Neutrophil (primary cell): ENCODE measurements at regions not wholly inside any gene's neighbourhood (a gene's known extent, or its start where the extent isn't known, plus 50 kb on each side); places are given as distances from the start of the nearest gene placed in this dataset.

Source experiments
- H3K27ac ChIP-seq: fragments of 200-600 bp; sonication (generic); 2 replicates; pipeline ENCODE4 v1.5.1; 2016; ENCODE audit warnings: mild to moderate bottlenecking, moderate library complexity
- H3K27me3 ChIP-seq: fragments of 200-600 bp; sonication (generic); 2 replicates; pipeline ENCODE4 v1.6.0; 2016; ENCODE audit warnings: mild to moderate bottlenecking
- H3K36me3 ChIP-seq: fragments of 200-600 bp; sonication (generic); 2 replicates; pipeline ENCODE4 v1.5.1; 2017
- H3K4me1 ChIP-seq, 2 experiments: fragments of 200-600 bp in 1 of 2; sonication (generic) in 1 of 2; 1 replicate in 1 of 2; 2 replicates in 1 of 2; pipeline versions ENCODE4 v1.5.1 to v1.6.1; 2013 to 2016; ENCODE audit warnings: low read depth in 1 of 2, low read length in 1 of 2, mild to moderate bottlenecking in 1 of 2, moderate library complexity in 1 of 2; ENCODE audit not compliant: control insufficient read depth in 1 of 2, insufficient read depth in 1 of 2
- H3K4me3 ChIP-seq, 2 experiments: fragments of 200-600 bp in 1 of 2; sonication (generic) in 1 of 2; 1 replicate in 1 of 2; 2 replicates in 1 of 2; pipeline ENCODE4 v1.5.1; 2013 to 2016; ENCODE audit warnings: low read depth in 1 of 2, low read length in 1 of 2, mild to moderate bottlenecking in 1 of 2, moderate library complexity in 1 of 2
- H3K9me3 ChIP-seq: fragments of 200-600 bp; sonication (generic); 2 replicates; pipeline ENCODE4 v1.5.1; 2016
- TF ChIP-seq, protein P1 (sequence below): fragments of 200-600 bp; sonication (generic); IDR thresholded peaks from 2 replicates; pipeline ENCODE4 v1.5.1; 2016; ENCODE audit warnings: antibody characterized with exemption

DNA sequence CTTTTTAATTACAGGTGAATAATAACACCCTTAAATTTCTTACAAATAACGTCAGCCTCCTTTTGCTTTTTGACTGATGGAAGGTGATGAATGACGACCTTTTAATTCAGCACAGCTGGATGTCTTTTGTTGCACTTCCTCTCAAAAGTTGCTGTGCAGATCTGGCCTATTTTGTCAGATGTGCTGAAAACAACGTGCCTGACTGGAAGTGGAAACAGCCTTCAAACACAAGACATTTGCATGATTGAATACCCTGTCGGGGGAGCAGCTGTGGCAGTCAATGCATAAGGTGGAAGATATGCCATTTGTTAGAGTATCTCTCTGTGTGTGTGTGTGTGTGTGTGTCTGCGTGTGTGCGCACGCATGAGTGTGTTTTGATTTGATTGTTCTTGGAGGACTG, 579.7 kb downstream of the SPRY1 start:
- Histone ChIP-seq H3K36me3 (no peaks in the 10 kb centered on the region), H3K27ac (no peak overlapping the region), H3K27me3 (no peaks in the 10 kb centered on the region), H3K9me3 (no peaks in the 10 kb centered on the region), H3K4me3 (no peak overlapping the region), H3K4me1 (no peaks in the 10 kb centered on the region)
- TF ChIP-seq, protein P1, sequence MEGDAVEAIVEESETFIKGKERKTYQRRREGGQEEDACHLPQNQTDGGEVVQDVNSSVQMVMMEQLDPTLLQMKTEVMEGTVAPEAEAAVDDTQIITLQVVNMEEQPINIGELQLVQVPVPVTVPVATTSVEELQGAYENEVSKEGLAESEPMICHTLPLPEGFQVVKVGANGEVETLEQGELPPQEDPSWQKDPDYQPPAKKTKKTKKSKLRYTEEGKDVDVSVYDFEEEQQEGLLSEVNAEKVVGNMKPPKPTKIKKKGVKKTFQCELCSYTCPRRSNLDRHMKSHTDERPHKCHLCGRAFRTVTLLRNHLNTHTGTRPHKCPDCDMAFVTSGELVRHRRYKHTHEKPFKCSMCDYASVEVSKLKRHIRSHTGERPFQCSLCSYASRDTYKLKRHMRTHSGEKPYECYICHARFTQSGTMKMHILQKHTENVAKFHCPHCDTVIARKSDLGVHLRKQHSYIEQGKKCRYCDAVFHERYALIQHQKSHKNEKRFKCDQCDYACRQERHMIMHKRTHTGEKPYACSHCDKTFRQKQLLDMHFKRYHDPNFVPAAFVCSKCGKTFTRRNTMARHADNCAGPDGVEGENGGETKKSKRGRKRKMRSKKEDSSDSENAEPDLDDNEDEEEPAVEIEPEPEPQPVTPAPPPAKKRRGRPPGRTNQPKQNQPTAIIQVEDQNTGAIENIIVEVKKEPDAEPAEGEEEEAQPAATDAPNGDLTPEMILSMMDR, result no peak

DNA sequence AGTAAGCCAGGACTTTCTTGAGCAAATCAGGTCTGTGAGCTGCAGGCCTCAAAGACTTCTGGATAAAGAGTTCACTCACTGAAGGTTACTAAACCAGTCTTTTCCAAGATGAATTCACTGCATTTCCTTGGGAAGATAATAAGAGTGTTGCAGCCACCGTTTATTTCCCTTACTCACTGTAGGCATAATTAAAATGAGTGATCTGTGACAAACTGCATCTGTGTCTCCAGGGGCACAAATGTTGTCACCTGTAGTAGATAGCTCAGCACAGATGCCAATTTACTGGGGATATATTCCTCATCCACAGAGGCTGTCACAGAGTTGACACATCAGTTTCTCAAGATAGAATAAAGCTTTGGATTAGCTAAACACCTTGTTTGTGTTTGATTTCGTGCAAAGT, 580.2 kb downstream of the SPRY1 start:
- no peaks in the 10 kb centered on the region for H3K36me3 ChIP-seq
- H3K4me1 ChIP-seq, result no peaks in the 10 kb centered on the region
- TF ChIP-seq, protein P1, result no peak
- no peaks in the 10 kb centered on the region for H3K9me3 ChIP-seq
- H3K27me3 ChIP-seq, result no peaks in the 10 kb centered on the region
- H3K27ac ChIP-seq, result no peak overlapping the region
- H3K4me3 ChIP-seq, result no peak overlapping the region

DNA sequence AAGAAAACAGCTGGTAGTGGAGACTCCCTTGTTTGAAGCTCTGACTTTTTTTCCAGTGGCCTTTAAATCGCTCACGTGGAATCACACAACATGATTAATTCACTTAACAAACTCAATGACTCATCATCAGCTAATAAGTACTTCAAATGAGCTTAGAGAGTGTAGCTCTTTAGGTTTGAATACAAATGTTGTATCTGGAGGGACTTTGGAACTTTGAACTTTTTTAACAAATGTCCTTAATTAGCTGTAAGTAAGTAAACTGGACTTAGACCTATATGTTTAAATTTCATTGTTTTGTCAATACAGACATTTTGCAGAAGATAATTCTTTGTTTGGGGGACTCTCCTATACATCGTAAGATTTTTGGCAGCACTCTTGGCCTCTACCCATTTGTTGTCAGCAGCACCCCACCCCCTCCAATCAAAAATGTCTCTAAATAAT, 581.1 kb downstream of the SPRY1 start:
- Histone ChIP-seq H3K9me3 (no peaks in the 10 kb centered on the region), H3K27me3 (no peaks in the 10 kb centered on the region), H3K36me3 (no peaks in the 10 kb centered on the region), H3K4me1 (no peaks in the 10 kb centered on the region), H3K4me3 (no peak overlapping the region), H3K27ac (no peak overlapping the region)
- TF ChIP-seq, protein P1, result no peak

DNA sequence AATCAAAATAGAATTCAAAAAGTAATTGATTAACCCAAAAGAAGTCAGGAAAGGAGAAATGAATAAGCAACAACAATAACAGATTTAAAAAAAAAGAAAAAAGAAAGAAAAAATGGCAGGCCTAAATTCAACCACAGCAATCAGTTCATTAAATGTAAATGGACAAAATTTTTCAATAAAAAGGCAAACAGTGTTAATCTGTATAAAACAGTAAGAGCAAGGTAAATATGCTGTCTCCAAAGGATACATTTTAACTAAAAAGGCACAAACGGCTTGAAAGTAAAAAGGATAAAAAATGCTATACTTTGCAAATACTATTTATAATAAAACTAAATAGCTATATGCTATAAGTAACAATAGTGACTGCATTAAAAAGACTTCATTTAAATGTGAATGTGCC, 582.0 kb downstream of the SPRY1 start:
- no peak overlapping the region for H3K27ac ChIP-seq
- TF ChIP-seq, protein P1, result no peak
- no peaks in the 10 kb centered on the region for H3K36me3 ChIP-seq
- no peak overlapping the region for H3K4me3 ChIP-seq
- no peaks in the 10 kb centered on the region for H3K4me1 ChIP-seq
- no peaks in the 10 kb centered on the region for H3K9me3 ChIP-seq
- H3K27me3 ChIP-seq, result no peaks in the 10 kb centered on the region

DNA sequence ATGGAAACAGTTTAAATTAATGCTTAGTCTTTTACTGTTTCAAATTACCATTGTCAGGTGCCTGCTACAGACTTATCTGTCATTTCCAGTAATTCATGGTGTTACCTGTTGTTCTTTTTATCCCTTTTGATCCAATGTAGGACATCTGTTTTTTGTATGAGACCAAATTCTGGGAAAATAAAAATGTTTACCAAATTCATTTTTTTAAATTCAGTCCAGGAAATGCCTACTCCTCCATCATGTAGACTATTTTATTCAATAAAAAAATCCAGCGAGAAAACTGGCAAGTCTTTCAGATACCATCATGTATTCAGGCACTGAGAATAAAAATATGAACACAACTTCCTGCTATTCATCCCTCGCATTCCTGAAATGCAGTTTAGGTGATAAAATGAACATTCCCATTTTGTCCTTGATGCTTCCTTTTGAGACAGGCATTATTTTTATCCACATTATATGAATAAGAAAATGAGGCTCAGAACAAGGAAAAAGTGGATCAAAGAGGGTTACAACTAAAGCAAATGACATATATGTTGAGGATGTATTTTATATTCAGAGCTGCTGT, 584.2 kb downstream of the SPRY1 start:
- H3K27ac ChIP-seq, result no peak overlapping the region

More for the DNA sequence above, 584.2 kb downstream of the SPRY1 start:
- TF ChIP-seq, protein P1, result no peak
- no peaks in the 10 kb centered on the region for H3K27me3 ChIP-seq
- no peaks in the 10 kb centered on the region for H3K9me3 ChIP-seq
- H3K4me1 ChIP-seq, result no peaks in the 10 kb centered on the region
- H3K36me3 ChIP-seq, result no peaks in the 10 kb centered on the region
- no peak overlapping the region for H3K4me3 ChIP-seq
